GM21390 (cell line): ENCODE measurements at regions not wholly inside any gene's neighbourhood (a gene's known extent, or its start where the extent isn't known, plus 50 kb on each side); places are given as distances from the start of the nearest gene placed in this dataset.
"Not testable (repeated sequence)": the region's sequence is repeated elsewhere in the genome, so short reads cannot be mapped to it uniquely, and the experiment has no call there.

Source experiments
- ATAC-seq: cut with Tn5 transposase; IDR thresholded peaks from one replicate; pipeline ENCODE4 v1.9.1; 2021; ENCODE audit not compliant: unreplicated experiment

GRCh38 chr5:51802551-51803184 lies 419.4 kb downstream of the ISL1 start:
- ATAC-seq, result no peak

GRCh38 chr5:51806677-51807076 lies 423.4 kb downstream of the ISL1 start:
- no peak for ATAC-seq

- no peak for ATAC-seq
These were observed 427.3 kb downstream of the ISL1 start for GRCh38 chr5:51810592-51810991.

- ATAC-seq, result no peak
These were observed 428.7 kb downstream of the ISL1 start for GRCh38 chr5:51811883-51812471.

- not testable (repeated sequence) for ATAC-seq
These were observed 431.6 kb downstream of the ISL1 start for GRCh38 chr5:51814817-51815216.

GRCh38 chr5:51816427-51816826 lies 433.2 kb downstream of the ISL1 start:
- no peak for ATAC-seq

GRCh38 chr5:51821697-51822096 lies 438.4 kb downstream of the ISL1 start:
- ATAC-seq, result no peak

- no peak for ATAC-seq
These were observed 446.0 kb downstream of the ISL1 start for GRCh38 chr5:51829230-51829629.

GRCh38 chr5:51829691-51830090 lies 446.4 kb downstream of the ISL1 start:
- no peak for ATAC-seq

- ATAC-seq, result no peak
These were observed 449.8 kb downstream of the ISL1 start for GRCh38 chr5:51832934-51833470.

GRCh38 chr5:51838459-51838858 lies 455.2 kb downstream of the ISL1 start:
- ATAC-seq, result no peak

GRCh38 chr5:51843893-51844292 lies 460.6 kb downstream of the ISL1 start:
- no peak for ATAC-seq

- no peak for ATAC-seq
These were observed 462.8 kb downstream of the ISL1 start for GRCh38 chr5:51846015-51846414.

- ATAC-seq, result no peak
These were observed 476.4 kb downstream of the ISL1 start for GRCh38 chr5:51859624-51860023.

GRCh38 chr5:51860532-51861018 lies 477.3 kb downstream of the ISL1 start:
- no peak for ATAC-seq

GRCh38 chr5:51872144-51872543 lies 488.9 kb downstream of the ISL1 start:
- no peak for ATAC-seq

GRCh38 chr5:51881901-51882300 lies 498.7 kb downstream of the ISL1 start:
- ATAC-seq, result no peak

- no peak for ATAC-seq
These were observed 499.4 kb downstream of the ISL1 start for GRCh38 chr5:51882647-51883046.

- no peak for ATAC-seq
These were observed 506.5 kb downstream of the ISL1 start for GRCh38 chr5:51889703-51890102.

GRCh38 chr5:51890435-51891116 lies 507.3 kb downstream of the ISL1 start:
- ATAC-seq, result no peak

GRCh38 chr5:51892680-51893079 lies 509.4 kb downstream of the ISL1 start:
- no peak for ATAC-seq

GRCh38 chr5:51895834-51896233 lies 512.6 kb downstream of the ISL1 start:
- ATAC-seq, result no peak
